Testis (tissue), 2 donors: ENCODE measurements at regions not wholly inside any gene's neighbourhood (a gene's known extent, or its start where the extent isn't known, plus 50 kb on each side); places are given as distances from the start of the nearest gene placed in this dataset.

Experiments
- DNase-seq: peaks from one replicate; pipeline ENCODE4 v3.0.0-alpha.2; 2019
- H3K27ac ChIP-seq, 2 donors: fragments of 200-600 bp; sonication (generic); one replicate each; pipeline ENCODE4 v1.5.1; 2019
- H3K27me3 ChIP-seq: fragments of 200-600 bp; sonication (generic); one replicate; pipeline ENCODE4 v1.5.1; 2019
- H3K36me3 ChIP-seq: fragments of 200-600 bp; sonication (generic); one replicate; pipeline ENCODE4 v1.5.1; 2017; ENCODE audit warnings: low read depth; ENCODE audit errors: missing control alignments
- H3K4me1 ChIP-seq: fragments of 200-600 bp; sonication (generic); one replicate; pipeline ENCODE4 v1.5.1; 2019
- H3K4me3 ChIP-seq, 2 donors: fragments of 200-600 bp; sonication (generic); one replicate each; pipeline ENCODE4 v1.5.1; 2017 to 2019
- H3K9me3 ChIP-seq: fragments of 200-600 bp; sonication (generic); one replicate; pipeline ENCODE4 v1.5.1; 2017
- CTCF ChIP-seq, 3 experiments: fragments of 450-650 bp in 2 of 3; fragments of 200-600 bp in 1 of 3; sonication (generic) in 1 of 3; IDR thresholded peaks; one replicate each; pipeline ENCODE4 v1.5.1; 2016 to 2019; ENCODE audit warnings: antibody characterized with exemption in 3 of 3, mild to moderate bottlenecking in 2 of 3, moderate library complexity in 1 of 3
- POLR2A ChIP-seq: fragments of 450-650 bp; IDR thresholded peaks from one replicate; pipeline ENCODE4 v1.6.1; 2017; ENCODE audit warnings: antibody characterized with exemption, mild to moderate bottlenecking, moderate library complexity
- WGBS, 2 donors: methylation state at CpG; one replicate each; pipeline ENCODE4 v1.1.5; 2018; 5-methylcytosine and 5-hydroxymethylcytosine counted together
- intact Hi-C: fragments of 100-400 bp; cut with DNase I; formaldehyde crosslinking; loops from one replicate; pipeline ENCODE4 v1.15.1; 2023; ENCODE audit warnings: low total_unique reads

DNA sequence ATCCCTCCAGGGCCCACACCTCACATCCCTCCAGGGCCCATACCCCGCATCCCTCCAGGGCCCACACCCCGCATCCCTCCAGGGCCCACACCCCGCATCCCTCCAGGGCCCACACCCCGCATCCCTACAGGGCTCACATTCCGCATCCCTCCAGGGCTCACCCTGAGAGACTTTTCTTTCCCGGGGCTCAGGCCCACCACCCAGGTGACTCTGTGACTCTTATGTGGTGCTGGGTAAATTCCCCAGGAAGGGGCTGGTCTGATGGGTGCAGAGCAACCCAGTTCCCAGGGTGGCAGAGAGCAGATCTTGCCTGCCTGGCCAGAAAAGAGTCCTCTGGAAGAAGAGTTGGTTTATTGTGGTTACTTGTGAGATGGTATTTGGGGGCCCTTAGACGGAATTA lies 290.7 kb downstream of the TCERG1L start:
- no peak for TF ChIP-seq POLR2A
- no peak for TF ChIP-seq CTCF (IDR thresholded peaks at IDR 0.05)
- intact Hi-C loops, result no loop called here
- WGBS, 2 donors, result 90 to 92% methylated on average over 6 to 7 of the region's 7 CpGs
- Histone ChIP-seq H3K27ac (no peak overlapping the region), H3K4me3 (no peak overlapping the region), H3K4me1 (peaks cover 4% of the 10 kb centered on the region), H3K9me3 (no peaks in the 10 kb centered on the region), H3K36me3 (no peaks in the 10 kb centered on the region), H3K27me3 (no peaks in the 10 kb centered on the region)
- DNase-seq, result no peak

- TF ChIP-seq CTCF (IDR thresholded peaks at IDR 0.05) (no peak), POLR2A (no peak)
- Histone ChIP-seq H3K27me3 (no peaks in the 10 kb centered on the region), H3K36me3 (no peaks in the 10 kb centered on the region), H3K4me3 (no peak overlapping the region), H3K4me1 (peaks cover 4% of the 10 kb centered on the region), H3K9me3 (no peaks in the 10 kb centered on the region), H3K27ac (no peak overlapping the region)
- intact Hi-C loops, result no loop called here
- 93% methylated on average over 16 of the region's 16 CpGs for WGBS, 2 donors
- no peak for DNase-seq
Measured at GRCh38 chr10:131021246-131021895, 290.1 kb downstream of the TCERG1L start.

GRCh38 chr10:131021969-131022368 lies 289.6 kb downstream of the TCERG1L start:
- no peak overlapping the region for H3K4me3 ChIP-seq
- no peaks in the 10 kb centered on the region for H3K36me3 ChIP-seq
- DNase-seq, result no peak
- no peak overlapping the region for H3K27ac ChIP-seq
- no peaks in the 10 kb centered on the region for H3K9me3 ChIP-seq
- intact Hi-C loops, result no loop called here
- H3K27me3 ChIP-seq, result no peaks in the 10 kb centered on the region
- H3K4me1 ChIP-seq, result peaks cover 4% of the 10 kb centered on the region
- no peak for TF ChIP-seq CTCF (IDR thresholded peaks at IDR 0.05)
- WGBS, 2 donors, result 73 to 90% methylated on average over 4 of the region's 4 CpGs

DNA sequence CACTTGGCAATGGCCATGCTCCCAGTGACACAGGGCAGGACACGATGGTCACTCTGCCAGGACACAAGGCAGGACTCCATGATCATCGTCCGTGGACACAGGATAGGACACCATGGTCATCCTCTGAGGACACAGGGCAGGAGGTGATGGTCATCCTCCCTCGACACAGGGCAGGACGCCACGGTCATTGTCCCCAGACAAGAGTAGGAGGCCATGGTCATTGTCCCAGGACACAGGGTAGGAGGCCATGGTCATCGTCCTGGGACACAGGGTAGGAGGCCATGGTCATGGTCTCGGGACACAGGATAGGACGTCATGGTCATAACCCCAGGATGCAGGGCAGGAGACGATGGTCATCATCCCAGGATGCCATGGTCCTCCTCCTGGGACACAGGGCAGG lies 289.2 kb downstream of the TCERG1L start:
- 85 to 97% methylated on average over 5 to 10 of the region's 10 CpGs for WGBS, 2 donors
- Histone ChIP-seq H3K4me1 (peaks cover 4% of the 10 kb centered on the region), H3K27ac (no peak overlapping the region), H3K36me3 (no peaks in the 10 kb centered on the region), H3K27me3 (no peaks in the 10 kb centered on the region), H3K9me3 (no peaks in the 10 kb centered on the region), H3K4me3 (no peak overlapping the region)
- TF ChIP-seq CTCF (IDR thresholded peaks at IDR 0.05) (no peak), POLR2A (no peak)
- intact Hi-C loops, result no loop called here
- DNase-seq, result no peak

- no peak for TF ChIP-seq CTCF (IDR thresholded peaks at IDR 0.05)
- no peak for TF ChIP-seq POLR2A
- WGBS, 2 donors, result 73% methylated on average over 5 of the region's 5 CpGs
- intact Hi-C loops, result no loop called here
Measured at GRCh38 chr10:131022981-131023380, 288.5 kb downstream of the TCERG1L start.

More at GRCh38 chr10:131022981-131023380, 288.5 kb downstream of the TCERG1L start:
- H3K4me3 ChIP-seq, result no peak overlapping the region
- H3K36me3 ChIP-seq, result no peaks in the 10 kb centered on the region
- peaks cover 4% of the 10 kb centered on the region for H3K4me1 ChIP-seq
- H3K27me3 ChIP-seq, result no peaks in the 10 kb centered on the region
- H3K27ac ChIP-seq, result no peak overlapping the region
- no peak for DNase-seq
- H3K9me3 ChIP-seq, result no peaks in the 10 kb centered on the region
